Epithelial cell of esophagus (primary cell): ENCODE measurements at regions not wholly inside any gene's neighbourhood (a gene's known extent, or its start where the extent isn't known, plus 50 kb on each side); places are given as distances from the start of the nearest gene placed in this dataset.
A peak's percentile ranks its signal among the peaks of the same experiment; 100 is the strongest.

Source experiments
- DNase-seq: peaks from one replicate; pipeline ENCODE4 v3.0.0; 2010; ENCODE audit warnings: low read depth
- H3K4me3 ChIP-seq: 2 replicates; pipeline ENCODE4 v1.5.1; 2011; ENCODE audit warnings: mild to moderate bottlenecking, low read length, control low read depth
- TF ChIP-seq, protein P1 (sequence below): IDR thresholded peaks from 2 replicates; pipeline ENCODE4 v1.5.1; 2011; ENCODE audit warnings: low read depth, mild to moderate bottlenecking, low read length, control low read depth, inconsistent platforms; ENCODE audit not compliant: insufficient read depth; ENCODE audit errors: missing control alignments

DNA sequence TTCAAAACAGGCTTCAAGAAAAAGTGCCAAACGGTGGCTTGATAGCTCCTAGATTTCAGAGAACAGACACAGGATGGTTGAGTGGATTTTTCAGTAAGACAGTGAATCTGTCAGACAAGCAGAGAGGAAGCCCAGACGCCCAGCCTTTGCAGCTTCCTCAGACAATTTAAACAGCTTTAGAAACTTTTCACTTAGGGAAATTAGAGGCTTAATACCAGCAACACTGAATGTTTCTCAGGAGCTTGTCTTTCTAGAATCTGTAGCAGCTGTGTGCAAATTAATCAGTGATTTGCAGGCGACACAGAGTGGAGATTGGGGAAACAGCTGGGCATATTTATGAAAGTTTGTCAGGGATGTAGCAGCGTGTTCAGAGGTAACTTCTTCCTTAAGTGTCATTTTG lies 362.1 kb downstream of the GALC start:
- no peak overlapping the region for H3K4me3 ChIP-seq
- DNase-seq = no peak
- TF ChIP-seq, protein P1, sequence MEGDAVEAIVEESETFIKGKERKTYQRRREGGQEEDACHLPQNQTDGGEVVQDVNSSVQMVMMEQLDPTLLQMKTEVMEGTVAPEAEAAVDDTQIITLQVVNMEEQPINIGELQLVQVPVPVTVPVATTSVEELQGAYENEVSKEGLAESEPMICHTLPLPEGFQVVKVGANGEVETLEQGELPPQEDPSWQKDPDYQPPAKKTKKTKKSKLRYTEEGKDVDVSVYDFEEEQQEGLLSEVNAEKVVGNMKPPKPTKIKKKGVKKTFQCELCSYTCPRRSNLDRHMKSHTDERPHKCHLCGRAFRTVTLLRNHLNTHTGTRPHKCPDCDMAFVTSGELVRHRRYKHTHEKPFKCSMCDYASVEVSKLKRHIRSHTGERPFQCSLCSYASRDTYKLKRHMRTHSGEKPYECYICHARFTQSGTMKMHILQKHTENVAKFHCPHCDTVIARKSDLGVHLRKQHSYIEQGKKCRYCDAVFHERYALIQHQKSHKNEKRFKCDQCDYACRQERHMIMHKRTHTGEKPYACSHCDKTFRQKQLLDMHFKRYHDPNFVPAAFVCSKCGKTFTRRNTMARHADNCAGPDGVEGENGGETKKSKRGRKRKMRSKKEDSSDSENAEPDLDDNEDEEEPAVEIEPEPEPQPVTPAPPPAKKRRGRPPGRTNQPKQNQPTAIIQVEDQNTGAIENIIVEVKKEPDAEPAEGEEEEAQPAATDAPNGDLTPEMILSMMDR = no peak

DNA sequence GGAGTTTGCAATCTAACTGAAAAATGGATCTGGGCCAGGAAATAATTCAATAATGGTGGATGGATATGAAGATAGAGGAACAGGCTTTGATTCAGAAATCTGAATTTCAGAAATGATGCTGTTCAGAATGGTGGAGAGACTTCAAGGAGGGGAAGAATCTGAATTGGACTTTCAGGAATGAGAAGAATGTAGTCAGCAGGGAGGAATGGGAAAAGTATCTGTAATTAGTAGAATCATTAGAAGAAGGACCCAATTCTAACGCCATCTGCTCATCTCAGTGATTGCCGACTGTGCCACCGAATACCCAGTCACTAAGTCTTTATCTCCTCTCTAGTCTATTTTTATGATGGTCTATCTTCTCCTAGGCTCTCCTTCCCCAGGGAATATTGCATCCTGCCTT lies 363.2 kb downstream of the GALC start:
- TF ChIP-seq, protein P1 = no peak
- no peak for DNase-seq
- no peak overlapping the region for H3K4me3 ChIP-seq

DNA sequence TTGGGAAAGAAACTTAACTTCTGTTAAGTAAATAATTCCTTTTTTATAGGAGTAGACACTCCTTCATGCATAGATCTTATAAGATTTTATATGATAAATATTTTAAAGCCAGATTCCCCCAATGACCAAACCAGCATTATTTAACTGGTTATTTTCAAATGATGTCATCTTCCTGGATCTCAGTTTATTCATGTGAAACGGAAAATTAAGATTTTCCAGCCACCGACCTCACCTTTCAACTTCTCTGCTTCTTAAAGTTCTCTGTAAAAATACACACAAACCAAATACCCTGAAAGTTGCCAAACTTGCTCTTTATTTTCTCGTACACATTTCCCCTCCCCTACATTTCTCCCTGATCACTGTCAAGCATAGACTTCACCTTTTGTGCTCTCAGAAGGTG lies 364.2 kb downstream of the GALC start:
- TF ChIP-seq, protein P1 = no peak
- no peak overlapping the region for H3K4me3 ChIP-seq
- no peak for DNase-seq

DNA sequence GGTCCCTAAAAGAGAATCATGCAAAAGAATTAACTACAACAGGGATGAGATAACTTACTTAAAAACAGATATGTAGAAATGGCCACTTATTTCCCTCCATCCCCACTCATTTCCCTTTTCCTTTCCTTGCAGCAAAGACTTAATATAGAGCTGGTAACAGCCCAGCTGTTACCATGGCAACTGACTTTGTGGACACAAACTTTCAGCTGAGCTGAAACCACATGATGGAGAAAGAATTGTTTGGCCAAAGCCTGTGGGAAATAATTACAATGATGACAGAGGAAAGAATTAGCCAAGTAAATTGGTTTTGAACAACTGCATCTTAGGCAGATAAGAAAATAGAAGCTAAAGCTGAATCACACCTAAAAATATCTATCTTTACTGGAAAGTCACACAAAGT lies 364.9 kb downstream of the GALC start:
- DNase-seq = no peak
- H3K4me3 ChIP-seq = no peak overlapping the region
- TF ChIP-seq, protein P1 = no peak

DNA sequence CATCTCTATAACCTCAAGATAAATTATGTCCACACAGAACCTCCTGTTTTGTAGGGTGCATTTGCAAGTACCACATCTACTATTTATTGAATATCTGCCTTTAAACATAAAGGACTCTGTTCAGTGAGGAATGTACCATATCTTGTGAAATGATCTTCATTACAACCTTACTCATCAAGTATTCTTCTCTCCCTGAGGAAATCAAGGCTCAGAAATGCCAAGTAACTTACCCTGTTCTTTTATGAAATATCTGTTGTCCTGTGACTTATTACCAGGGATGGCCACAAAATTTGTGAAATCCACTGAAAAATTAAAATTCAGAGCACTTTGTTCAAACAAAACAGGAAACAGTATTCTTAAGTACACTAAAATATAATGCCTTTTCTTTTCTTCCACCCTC lies 366.7 kb downstream of the GALC start:
- DNase-seq = peak; percentile 9
- H3K4me3 ChIP-seq = no peak overlapping the region
- TF ChIP-seq, protein P1 = no peak

DNA sequence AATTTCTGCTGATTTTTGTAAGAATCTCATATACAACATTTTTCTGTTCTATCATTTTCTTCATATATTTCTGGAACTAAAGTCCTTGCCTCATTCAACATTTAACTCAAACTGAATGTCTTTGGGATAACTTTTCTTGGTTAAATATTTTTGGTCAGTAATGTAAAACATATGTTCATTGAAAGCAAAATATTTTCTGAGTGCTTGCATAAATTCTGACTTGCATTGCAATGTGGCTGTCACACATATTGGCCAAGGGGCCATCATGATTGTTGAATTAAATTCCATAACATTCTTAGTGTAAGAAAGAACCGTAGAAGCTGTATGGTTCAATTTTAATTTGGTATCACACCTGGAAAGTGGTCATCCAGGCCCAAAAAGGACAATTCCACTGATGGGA lies 369.4 kb downstream of the GALC start:
- TF ChIP-seq, protein P1 = no peak
- H3K4me3 ChIP-seq = no peak overlapping the region
- DNase-seq = no peak

DNA sequence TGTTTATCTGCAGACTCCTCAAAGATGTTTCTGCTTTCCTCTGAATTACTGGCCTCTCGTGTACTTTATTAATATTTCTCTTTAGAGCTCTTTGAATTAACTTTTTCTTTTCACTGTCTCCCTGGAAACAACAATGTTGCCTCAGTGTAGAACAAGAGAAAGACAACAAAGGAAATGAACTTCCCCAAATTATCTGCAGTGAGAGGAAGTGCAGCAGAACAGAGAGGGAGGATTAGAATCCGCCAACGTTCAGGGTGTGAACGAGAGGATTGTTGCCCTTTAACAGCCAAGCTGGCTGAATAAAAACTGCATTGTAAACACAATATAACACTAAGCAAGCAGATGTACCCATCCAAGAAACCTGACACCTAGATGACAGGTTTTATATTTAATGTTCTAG lies 375.9 kb downstream of the GALC start:
- H3K4me3 ChIP-seq = no peak overlapping the region
- TF ChIP-seq, protein P1 = no peak
- DNase-seq = no peak
